ENCODE measurements at regions not wholly inside any gene's neighbourhood (a gene's known extent, or its start where the extent isn't known, plus 50 kb on each side); places are given as distances from the start of the nearest gene placed in this dataset.
A peak's percentile ranks its signal among the peaks of the same experiment; 100 is the strongest.

DNA sequence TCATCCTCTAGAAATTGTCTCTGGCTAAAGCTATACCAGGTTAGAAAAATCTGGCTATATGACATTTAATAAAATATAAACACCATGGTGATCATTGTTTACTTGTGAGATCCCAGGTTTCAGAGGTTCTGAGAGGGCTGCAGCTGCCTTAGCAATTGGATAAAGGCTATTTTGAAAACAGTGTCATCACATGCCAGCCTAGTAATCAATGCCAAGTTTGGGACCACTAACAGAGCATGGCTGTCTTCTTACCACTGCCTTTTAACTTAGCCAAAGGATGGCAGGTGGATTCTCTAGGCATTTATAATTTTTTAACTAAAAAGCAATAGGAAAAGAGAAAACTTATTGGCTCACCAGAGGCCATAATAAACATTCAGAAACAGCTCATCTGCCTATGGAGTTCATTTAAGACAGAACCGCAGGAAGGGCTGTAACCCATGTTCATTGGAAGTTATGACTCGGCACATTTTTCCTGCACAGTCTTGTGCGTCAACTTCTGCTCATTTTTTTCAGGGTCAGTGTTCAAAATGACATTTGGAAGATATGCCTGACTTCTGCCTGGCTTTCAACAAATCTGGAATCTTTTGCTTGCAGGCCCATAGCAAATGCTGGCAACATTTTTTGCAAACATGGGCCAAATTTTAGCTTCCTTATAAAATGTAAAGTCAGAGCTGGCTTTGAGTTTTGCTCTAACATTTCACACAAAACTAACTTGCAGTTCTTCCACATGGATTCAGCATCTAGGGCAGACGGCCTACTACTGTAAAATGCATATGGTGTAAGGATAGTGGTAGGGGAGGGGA is 476.0 kb upstream of the TBL1XR1 start:
- TF ChIP-seq, protein P1, sequence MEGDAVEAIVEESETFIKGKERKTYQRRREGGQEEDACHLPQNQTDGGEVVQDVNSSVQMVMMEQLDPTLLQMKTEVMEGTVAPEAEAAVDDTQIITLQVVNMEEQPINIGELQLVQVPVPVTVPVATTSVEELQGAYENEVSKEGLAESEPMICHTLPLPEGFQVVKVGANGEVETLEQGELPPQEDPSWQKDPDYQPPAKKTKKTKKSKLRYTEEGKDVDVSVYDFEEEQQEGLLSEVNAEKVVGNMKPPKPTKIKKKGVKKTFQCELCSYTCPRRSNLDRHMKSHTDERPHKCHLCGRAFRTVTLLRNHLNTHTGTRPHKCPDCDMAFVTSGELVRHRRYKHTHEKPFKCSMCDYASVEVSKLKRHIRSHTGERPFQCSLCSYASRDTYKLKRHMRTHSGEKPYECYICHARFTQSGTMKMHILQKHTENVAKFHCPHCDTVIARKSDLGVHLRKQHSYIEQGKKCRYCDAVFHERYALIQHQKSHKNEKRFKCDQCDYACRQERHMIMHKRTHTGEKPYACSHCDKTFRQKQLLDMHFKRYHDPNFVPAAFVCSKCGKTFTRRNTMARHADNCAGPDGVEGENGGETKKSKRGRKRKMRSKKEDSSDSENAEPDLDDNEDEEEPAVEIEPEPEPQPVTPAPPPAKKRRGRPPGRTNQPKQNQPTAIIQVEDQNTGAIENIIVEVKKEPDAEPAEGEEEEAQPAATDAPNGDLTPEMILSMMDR (IDR thresholded peaks at IDR 0.05; ENCODE audit: low read depth, low read length), result no peak
- no peak overlapping the region for H3K4me3 ChIP-seq
- H3K27ac ChIP-seq, result no peak overlapping the region
- DNase-seq (ENCODE audit: low read depth in 1 of 2, low spot score in 1 of 2), result peak in 1 of 2 donors; percentile 92
- H3K4me1 ChIP-seq (ENCODE audit: low read depth), result no peaks in the 10 kb centered on the region
- H3K27me3 ChIP-seq, result no peaks in the 10 kb centered on the region
- H3K36me3 ChIP-seq, result no peaks in the 10 kb centered on the region
- no peaks in the 10 kb centered on the region for H3K9me3 ChIP-seq (ENCODE audit: low read depth)

DNA sequence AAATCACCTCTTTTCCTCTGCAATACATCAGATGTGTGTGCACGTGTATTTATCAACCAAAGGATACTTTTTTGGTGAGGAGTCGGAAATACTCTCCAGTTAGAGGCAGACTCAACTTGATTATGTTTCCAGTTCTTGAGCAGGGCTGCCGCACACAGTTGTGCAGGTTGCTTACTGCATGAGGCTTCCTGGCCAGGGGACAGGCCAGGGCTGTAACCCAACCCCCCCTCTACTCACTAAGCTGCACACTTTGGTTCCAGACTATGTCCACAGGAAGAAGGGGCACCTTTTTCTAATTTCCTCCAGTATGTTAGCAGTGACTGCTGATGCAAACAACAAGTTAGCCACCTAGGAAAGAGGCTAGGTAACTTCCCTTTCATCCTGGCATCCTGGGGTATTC is 476.9 kb upstream of the TBL1XR1 start:
- Histone ChIP-seq H3K9me3 (ENCODE audit: low read depth) (no peaks in the 10 kb centered on the region), H3K4me3 (no peak overlapping the region), H3K4me1 (ENCODE audit: low read depth) (no peaks in the 10 kb centered on the region), H3K27me3 (no peaks in the 10 kb centered on the region), H3K27ac (no peak overlapping the region), H3K36me3 (no peaks in the 10 kb centered on the region)
- no peak for DNase-seq (ENCODE audit: low read depth in 1 of 2, low spot score in 1 of 2)
- TF ChIP-seq, protein P1 (IDR thresholded peaks at IDR 0.05; ENCODE audit: low read depth, low read length), result no peak

DNA sequence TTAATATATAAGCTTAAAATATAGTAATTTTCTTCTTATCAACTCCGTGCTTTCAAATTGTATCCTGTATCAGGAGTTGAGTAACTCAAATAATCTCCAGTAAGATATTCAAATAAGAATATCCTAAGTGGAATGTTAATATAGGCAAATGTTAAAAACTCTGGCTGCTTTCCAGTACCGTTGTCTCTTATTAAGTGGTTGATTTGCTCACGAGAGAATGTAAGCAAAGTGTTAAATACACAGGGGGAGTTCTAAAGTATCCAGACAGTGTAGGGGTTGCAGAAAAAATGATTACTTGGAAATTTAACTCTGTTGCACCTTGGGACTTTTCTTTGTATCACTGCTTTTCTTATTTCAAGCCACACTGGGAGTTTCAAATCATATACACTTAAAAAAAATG is 478.9 kb upstream of the TBL1XR1 start:
- Histone ChIP-seq H3K4me3 (no peak overlapping the region), H3K36me3 (no peaks in the 10 kb centered on the region), H3K4me1 (ENCODE audit: low read depth) (no peaks in the 10 kb centered on the region), H3K9me3 (ENCODE audit: low read depth) (no peaks in the 10 kb centered on the region), H3K27me3 (no peaks in the 10 kb centered on the region), H3K27ac (no peak overlapping the region)
- TF ChIP-seq, protein P1 (IDR thresholded peaks at IDR 0.05; ENCODE audit: low read depth, low read length), result no peak
- peak in 1 of 2 donors; percentile 34 for DNase-seq (ENCODE audit: low read depth in 1 of 2, low spot score in 1 of 2)

DNA sequence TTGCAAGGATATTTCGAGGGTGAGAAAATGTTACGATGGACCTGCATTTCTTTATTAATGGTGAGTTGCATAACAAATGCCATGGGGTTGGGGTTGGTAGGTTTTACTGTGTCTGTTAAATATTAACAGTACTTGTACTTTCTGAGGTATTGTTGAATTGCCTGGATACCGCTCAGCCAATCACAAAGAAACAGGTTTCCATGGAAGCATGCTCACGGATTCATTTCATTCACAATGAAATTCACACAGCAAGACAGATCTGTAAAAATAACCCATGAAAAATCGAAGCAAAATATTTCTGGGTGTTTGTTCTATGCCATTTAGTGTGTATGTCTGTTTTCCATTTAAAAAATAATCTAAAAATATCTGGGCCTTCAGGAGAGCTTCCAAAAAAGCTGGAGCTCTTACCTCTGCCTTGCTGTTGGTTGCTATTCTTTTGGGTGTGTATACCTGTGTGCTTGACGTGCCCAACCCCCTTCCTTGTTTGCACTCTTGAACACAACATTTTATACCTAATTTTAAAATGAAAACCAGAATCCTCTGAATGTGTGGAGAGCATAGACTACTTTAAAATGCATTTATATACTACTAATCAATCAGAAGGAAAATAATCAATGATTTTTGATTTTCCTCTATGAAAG is 479.8 kb upstream of the TBL1XR1 start:
- DNase-seq (ENCODE audit: low read depth in 1 of 2, low spot score in 1 of 2), result no peak
- no peak overlapping the region for H3K27ac ChIP-seq
- no peak overlapping the region for H3K4me3 ChIP-seq
- TF ChIP-seq, protein P1 (IDR thresholded peaks at IDR 0.05; ENCODE audit: low read depth, low read length), result no peak
- H3K27me3 ChIP-seq, result no peaks in the 10 kb centered on the region
- no peaks in the 10 kb centered on the region for H3K36me3 ChIP-seq
- no peaks in the 10 kb centered on the region for H3K4me1 ChIP-seq (ENCODE audit: low read depth)
- no peaks in the 10 kb centered on the region for H3K9me3 ChIP-seq (ENCODE audit: low read depth)

DNA sequence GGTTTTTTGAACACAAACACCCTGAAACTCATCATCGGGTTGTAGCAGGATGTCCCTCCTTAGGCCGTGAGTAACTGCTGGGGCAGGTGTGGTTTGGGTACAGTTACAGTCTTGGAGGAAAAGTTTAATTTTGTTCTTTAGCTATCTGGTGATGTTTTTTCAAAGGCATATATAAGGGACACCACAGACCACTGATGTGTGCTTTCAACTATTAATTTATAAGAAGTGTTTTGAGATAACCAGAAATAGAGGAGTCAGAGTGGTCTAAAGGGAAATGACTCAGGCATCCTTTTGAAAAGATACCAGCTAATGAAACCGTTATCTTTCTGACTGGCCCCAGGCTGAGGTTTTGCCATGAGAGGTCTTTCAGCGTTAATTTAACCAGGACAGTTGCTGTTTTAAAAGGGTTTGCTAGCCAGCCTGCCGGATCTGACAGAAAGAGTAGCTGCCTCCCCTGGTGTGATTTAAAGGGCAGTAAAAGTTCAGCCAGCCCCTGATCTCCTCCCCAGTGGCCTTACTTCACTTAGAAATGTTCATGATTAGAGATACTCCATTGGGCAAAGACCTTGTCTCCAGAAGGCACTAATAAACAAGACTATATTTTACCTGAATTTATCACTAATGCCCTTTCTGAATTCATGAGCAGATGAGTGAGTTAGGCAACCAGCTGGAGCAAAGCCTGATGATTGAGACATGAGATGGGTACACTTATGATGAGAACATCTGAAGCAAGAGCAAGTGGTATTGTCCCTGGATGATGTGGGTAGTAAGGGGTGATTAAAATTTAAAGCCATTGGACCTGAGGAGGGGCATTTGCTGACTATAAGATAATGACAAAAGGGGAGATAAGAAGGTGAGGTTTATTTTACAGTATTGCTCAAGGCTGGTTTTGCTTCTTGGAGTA is 482.5 kb upstream of the TBL1XR1 start:
- H3K27me3 ChIP-seq, result no peaks in the 10 kb centered on the region
- no peak overlapping the region for H3K4me3 ChIP-seq
- TF ChIP-seq, protein P1 (IDR thresholded peaks at IDR 0.05; ENCODE audit: low read depth, low read length), result no peak
- DNase-seq (ENCODE audit: low read depth in 1 of 2, low spot score in 1 of 2), result peak in 1 of 2 donors; percentile 88
- H3K9me3 ChIP-seq (ENCODE audit: low read depth), result no peaks in the 10 kb centered on the region
- H3K27ac ChIP-seq, result no peak overlapping the region
- H3K36me3 ChIP-seq, result no peaks in the 10 kb centered on the region
- H3K4me1 ChIP-seq (ENCODE audit: low read depth), result no peaks in the 10 kb centered on the region
